GM20000 (cell line): ENCODE measurements at regions not wholly inside any gene's neighbourhood (a gene's known extent, or its start where the extent isn't known, plus 50 kb on each side); places are given as distances from the start of the nearest gene placed in this dataset.
"Not testable (repeated sequence)": the region's sequence is repeated elsewhere in the genome, so short reads cannot be mapped to it uniquely, and the experiment has no call there.

Experiments
- DNase-seq: peaks from one replicate; pipeline ENCODE4 v3.0.0; 2012; ENCODE audit warnings: low spot score
- TF ChIP-seq, protein P1 (sequence below): IDR thresholded peaks from 2 replicates; pipeline ENCODE4 v1.5.1; 2012; ENCODE audit warnings: mild to moderate bottlenecking, control low read depth; ENCODE audit errors: extremely low read depth, missing control alignments

GRCh38 chr7:66505531-66506451, 122.9 kb upstream of the KCTD7 start:
- DNase-seq, result no peak
- TF ChIP-seq, protein P1, sequence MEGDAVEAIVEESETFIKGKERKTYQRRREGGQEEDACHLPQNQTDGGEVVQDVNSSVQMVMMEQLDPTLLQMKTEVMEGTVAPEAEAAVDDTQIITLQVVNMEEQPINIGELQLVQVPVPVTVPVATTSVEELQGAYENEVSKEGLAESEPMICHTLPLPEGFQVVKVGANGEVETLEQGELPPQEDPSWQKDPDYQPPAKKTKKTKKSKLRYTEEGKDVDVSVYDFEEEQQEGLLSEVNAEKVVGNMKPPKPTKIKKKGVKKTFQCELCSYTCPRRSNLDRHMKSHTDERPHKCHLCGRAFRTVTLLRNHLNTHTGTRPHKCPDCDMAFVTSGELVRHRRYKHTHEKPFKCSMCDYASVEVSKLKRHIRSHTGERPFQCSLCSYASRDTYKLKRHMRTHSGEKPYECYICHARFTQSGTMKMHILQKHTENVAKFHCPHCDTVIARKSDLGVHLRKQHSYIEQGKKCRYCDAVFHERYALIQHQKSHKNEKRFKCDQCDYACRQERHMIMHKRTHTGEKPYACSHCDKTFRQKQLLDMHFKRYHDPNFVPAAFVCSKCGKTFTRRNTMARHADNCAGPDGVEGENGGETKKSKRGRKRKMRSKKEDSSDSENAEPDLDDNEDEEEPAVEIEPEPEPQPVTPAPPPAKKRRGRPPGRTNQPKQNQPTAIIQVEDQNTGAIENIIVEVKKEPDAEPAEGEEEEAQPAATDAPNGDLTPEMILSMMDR, result no peak

DNA sequence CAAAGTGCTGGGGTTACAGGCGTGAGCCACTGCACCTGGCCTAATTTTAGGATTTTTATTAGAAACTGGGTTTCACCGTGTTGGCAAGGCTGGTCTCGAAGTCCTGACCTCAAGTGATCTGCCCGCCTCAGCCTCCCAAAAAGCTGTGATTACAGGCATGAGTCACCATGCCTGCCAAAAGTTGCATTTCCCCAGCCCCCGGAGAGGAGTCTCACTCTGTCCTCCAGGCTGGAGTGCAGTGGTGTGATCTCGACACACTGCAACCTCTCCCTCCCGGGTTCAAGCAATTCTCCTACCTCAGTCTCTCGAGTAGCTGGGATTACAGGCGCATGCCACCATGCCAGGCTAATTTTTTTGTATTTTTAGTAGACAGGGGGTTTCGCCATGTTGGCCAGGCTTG, 122.0 kb upstream of the KCTD7 start:
- DNase-seq, result not testable (repeated sequence)

GRCh38 chr7:66507764-66508296, 120.9 kb upstream of the KCTD7 start:
- DNase-seq, result no peak
- TF ChIP-seq, protein P1, result no peak

GRCh38 chr7:66508431-66508830, 120.2 kb upstream of the KCTD7 start:
- TF ChIP-seq, protein P1, result no peak
- DNase-seq, result no peak

- DNase-seq, result no peak
- TF ChIP-seq, protein P1, result no peak
Observed at GRCh38 chr7:66514050-66514449, 114.6 kb upstream of the KCTD7 start.

DNA sequence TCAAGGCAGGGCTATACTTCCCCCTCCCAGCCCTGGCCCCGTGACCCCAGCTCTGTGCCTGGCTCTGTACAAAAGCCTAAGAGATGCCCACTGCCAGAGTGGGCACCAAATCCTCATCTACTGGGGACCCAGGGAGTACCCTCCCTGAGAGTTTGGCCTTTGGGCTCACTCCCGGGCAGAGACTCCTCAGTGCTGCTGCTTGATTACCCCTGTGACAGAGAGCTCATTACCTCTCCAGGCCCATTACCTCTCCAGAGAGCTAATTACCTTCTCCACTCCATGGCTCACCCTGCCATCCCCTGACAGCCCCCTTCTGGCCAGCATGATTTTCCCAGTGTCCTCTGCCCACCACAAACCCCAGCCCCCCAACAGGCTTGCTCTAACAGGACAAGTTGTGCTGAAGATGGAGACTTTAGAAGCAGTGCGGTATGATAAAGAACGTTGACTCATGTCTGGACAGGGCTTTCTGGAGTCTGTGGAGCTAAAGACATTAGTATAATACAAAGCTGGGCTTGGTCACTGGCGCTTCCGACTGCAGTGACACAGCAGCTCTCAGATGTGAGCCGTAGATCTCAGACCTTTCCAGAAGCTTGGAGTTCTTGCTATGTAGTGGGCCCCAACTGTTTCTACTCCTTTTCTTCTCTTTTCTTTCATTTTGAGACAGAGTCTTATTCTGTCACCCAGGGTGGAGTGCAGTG, 111.3 kb upstream of the KCTD7 start:
- TF ChIP-seq, protein P1, result no peak
- DNase-seq, result no peak

DNA sequence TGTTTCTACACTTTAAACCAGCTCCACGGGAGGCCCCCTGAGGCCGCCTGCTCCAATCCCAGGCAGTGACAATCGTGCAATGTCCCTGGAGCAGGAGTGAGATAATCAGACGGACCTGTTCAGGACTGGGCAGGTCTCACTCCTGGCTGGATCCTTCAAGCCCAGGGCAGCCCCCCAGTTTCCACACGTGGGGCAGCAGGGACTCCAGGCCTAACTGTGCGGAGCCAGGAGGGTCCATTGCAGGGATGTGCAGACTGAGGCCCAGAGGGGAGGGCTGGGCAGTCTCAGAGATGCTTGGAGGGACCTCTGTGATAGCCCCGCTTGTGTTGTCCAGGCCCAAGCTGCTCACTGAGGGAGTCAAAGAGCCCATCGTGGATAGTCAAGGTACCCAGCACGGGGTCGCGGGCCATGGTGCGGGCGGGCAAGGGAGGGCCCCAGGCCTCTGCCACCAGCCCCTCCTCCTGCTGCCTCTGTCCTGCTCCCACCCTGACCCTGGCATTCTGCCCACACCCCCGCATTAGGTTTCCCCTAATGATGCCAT, 110.5 kb upstream of the KCTD7 start:
- no peak for DNase-seq
- TF ChIP-seq, protein P1, result no peak
